Breast epithelium (tissue), 3 donors: ENCODE measurements at regions not wholly inside any gene's neighbourhood (a gene's known extent, or its start where the extent isn't known, plus 50 kb on each side); places are given as distances from the start of the nearest gene placed in this dataset.

ENCODE experiments used
- CTCF ChIP-seq, 3 donors: fragments of 450-650 bp; IDR thresholded peaks; one replicate each; pipeline ENCODE4 v1.5.1; 2016 to 2017; ENCODE audit warnings: antibody characterized with exemption in 3 of 3, mild to moderate bottlenecking in 3 of 3, moderate library complexity in 3 of 3
- POLR2A ChIP-seq: fragments of 450-650 bp; IDR thresholded peaks from one replicate; pipeline ENCODE4 v1.6.1; 2016; ENCODE audit warnings: antibody characterized with exemption, mild to moderate bottlenecking, moderate library complexity
- POLR2AphosphoS5 ChIP-seq, 3 donors: sonication (generic); formaldehyde crosslinking; IDR thresholded peaks; one replicate each; pipeline ENCODE4 v1.6.1; 2017; ENCODE audit warnings: antibody characterized with exemption in 3 of 3

GRCh38 chr7:79513261-79513660, 59.8 kb upstream of the MAGI2 start:
- no peak for TF ChIP-seq CTCF (IDR thresholded peaks at IDR 0.05)
- TF ChIP-seq POLR2A, result no peak
- TF ChIP-seq POLR2AphosphoS5 (IDR thresholded peaks at IDR 0.05), result no peak
